Natural killer cell treated with Interleukin-12 subunit alpha and Interleukin-12 subunit beta and Interleukin-15 and Interleukin-18, amount 100 ng/mL, for 72 hours (primary cell): ENCODE measurements at regions not wholly inside any gene's neighbourhood (a gene's known extent, or its start where the extent isn't known, plus 50 kb on each side); places are given as distances from the start of the nearest gene placed in this dataset.

Experiments used
- ATAC-seq, 2 donors: fragments of 150-1000 bp; cut with Tn5 transposase in 1 of 2; sonication (Bioruptor Pico), chemical (Tn5 transposase) in 1 of 2; 2 replicates each; pipeline ENCODE4 v1.10.0; 2021
- DNase-seq: peaks from one replicate; pipeline ENCODE4 v3.0.0; 2022; ENCODE audit warnings: low spot score
- H3K27ac Mint-ChIP-seq, 2 donors: 1 replicate in 1 of 2; 2 replicates in 1 of 2; pipeline ENCODE4 v1.8.0; 2022; ENCODE audit warnings: mixed read lengths in 2 of 2, mild to moderate bottlenecking in 1 of 2, moderate library complexity in 1 of 2
- H3K27me3 Mint-ChIP-seq, 2 donors: 1 replicate in 1 of 2; 2 replicates in 1 of 2; pipeline ENCODE4 v1.8.0; 2022; ENCODE audit warnings: mixed read lengths in 2 of 2
- H3K36me3 Mint-ChIP-seq: one replicate; pipeline ENCODE4 v1.8.0; 2022; ENCODE audit warnings: mixed read lengths
- H3K4me1 Mint-ChIP-seq, 2 donors: 1 replicate in 1 of 2; 2 replicates in 1 of 2; pipeline ENCODE4 v1.8.0; 2022; ENCODE audit warnings: low read depth in 2 of 2, mixed read lengths in 2 of 2, mild to moderate bottlenecking in 1 of 2
- H3K4me3 Mint-ChIP-seq: one replicate; pipeline ENCODE4 v1.8.0; 2022; ENCODE audit warnings: mixed read lengths
- H3K9me3 Mint-ChIP-seq: 2 replicates; pipeline ENCODE4 v1.8.0; 2022; ENCODE audit warnings: mixed read lengths

DNA sequence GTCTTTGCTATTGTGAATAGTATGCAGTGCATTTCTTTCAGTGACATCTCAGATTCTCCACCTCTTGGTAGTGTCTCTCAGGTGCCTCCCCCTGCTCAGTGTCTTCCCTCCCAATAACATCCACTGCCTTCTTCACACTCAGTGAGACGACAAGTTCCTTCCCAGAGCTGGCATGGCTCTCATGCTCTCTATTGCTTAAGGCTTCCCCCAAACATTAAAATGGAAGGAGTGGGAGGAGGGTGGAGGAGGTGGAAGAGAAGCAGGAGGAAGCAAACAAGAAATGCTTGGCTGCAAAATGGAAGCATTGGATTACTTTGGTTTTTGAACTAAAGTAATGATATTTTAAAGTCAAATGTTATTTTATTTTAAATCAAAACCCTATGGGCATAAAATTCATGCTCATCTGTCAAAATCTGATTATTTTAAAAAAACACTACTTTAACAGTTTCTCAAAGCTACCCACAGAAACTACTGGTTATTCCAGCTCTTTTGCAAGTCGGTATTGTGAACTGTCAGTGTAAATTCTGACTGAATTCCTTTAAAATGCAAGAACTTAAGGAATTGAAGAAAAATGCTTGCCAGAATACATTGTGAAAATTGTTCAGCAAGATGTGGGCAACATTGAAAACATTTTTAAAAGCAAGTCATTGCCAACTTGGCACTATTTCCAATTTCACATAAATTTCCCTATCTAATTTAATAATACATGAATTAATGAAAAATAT lies 727.6 kb upstream of the ARGLU1 start:
- no peaks in the 10 kb centered on the region for H3K36me3 Mint-ChIP-seq
- no peaks in the 10 kb centered on the region for H3K27me3 Mint-ChIP-seq
- ATAC-seq (no peak), DNase-seq (no peak)
- no peak overlapping the region for H3K27ac Mint-ChIP-seq
- no peaks in the 10 kb centered on the region for H3K9me3 Mint-ChIP-seq
- H3K4me1 Mint-ChIP-seq: no peaks in the 10 kb centered on the region
- H3K4me3 Mint-ChIP-seq: no peak overlapping the region

DNA sequence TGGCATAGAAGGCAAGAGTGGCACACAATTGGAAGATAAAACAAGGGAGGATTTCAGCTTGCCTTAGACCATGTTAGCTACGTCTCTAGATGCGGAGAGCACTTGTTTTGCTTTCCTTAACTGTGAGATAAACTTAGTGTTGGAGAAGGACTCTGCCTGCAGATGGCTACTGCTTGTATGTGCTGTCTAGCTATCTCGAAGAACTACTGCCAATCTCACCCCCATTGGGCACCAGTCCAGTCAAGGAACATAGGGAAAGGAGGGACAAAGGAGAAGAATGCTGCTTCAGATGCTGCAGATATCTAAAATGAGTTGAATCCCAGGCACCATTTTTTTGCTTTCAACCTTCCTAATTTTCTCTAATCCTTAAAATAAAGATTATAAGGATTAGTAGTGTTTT lies 726.0 kb upstream of the ARGLU1 start:
- Mint-ChIP-seq H3K4me1 (no peaks in the 10 kb centered on the region), H3K4me3 (no peak overlapping the region), H3K27ac (no peak overlapping the region), H3K36me3 (no peaks in the 10 kb centered on the region), H3K27me3 (no peaks in the 10 kb centered on the region), H3K9me3 (peaks cover 3% of the 10 kb centered on the region)
- ATAC-seq: no peak
- no peak for DNase-seq

DNA sequence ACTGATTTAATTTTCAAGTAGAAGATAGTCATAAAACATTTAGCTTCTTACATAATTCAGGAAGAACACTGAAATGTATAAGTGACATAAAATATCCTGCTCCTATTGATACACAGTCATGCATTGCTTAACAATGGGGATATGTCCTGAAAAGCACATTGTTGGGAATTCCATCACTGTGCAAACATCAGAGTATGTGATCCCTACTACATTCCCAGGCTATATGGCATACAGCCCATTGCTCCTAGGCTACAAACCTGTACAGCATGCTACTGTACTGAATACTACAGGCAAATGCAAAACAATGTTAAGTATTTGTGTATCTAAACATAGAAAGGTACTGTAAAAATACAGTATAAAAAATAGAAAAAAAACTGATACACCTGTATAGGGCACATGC lies 723.9 kb upstream of the ARGLU1 start:
- no peaks in the 10 kb centered on the region for H3K36me3 Mint-ChIP-seq
- no peak overlapping the region for H3K4me3 Mint-ChIP-seq
- no peak overlapping the region for H3K27ac Mint-ChIP-seq
- peaks cover 5% of the 10 kb centered on the region for H3K9me3 Mint-ChIP-seq
- DNase-seq (no peak), ATAC-seq (no peak)
- no peaks in the 10 kb centered on the region for H3K4me1 Mint-ChIP-seq
- H3K27me3 Mint-ChIP-seq: no peaks in the 10 kb centered on the region

DNA sequence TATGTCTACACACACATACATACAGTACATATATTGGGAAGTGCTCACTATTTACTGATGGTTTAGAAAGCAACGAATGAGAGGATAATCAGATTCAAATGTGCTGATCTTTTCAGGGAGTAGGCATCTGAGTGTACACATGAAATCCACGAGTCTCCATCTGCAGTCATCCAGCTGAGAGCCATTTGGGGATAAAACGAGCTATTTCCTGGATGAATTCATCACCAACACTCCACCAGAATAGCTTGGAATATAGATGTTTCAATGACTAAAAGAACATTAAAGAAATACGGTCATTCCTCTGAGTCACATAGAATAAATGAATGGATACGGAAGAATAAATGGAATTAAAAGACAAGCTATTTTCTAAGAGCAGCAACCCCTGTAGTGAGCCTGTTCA lies 721.6 kb upstream of the ARGLU1 start:
- ATAC-seq: no peak
- Mint-ChIP-seq H3K27me3 (no peaks in the 10 kb centered on the region), H3K9me3 (peaks cover 5% of the 10 kb centered on the region), H3K4me1 (no peaks in the 10 kb centered on the region), H3K36me3 (no peaks in the 10 kb centered on the region), H3K27ac (no peak overlapping the region), H3K4me3 (no peak overlapping the region)
- DNase-seq: no peak

DNA sequence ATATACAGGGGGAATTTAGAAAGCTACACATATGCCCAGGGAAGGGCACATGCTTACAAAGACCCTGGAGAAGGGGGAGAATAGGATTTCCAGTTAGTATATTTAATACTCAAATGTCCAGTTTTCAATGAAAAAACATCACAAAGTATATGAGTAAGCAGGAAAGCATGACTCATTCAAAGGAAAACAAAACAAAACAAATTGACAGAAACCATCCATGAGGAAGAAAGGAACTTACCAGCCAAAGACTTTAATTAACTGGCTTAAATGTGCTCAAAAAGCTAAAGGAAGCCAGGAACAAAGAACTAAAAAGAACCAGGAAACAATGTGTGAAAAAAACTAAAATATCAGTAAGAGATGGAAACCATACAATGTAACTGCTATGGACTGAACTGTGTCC lies 716.2 kb upstream of the ARGLU1 start:
- Mint-ChIP-seq H3K27me3 (no peaks in the 10 kb centered on the region), H3K4me3 (no peak overlapping the region), H3K4me1 (no peaks in the 10 kb centered on the region), H3K36me3 (no peaks in the 10 kb centered on the region), H3K9me3 (peaks cover 22% of the 10 kb centered on the region), H3K27ac (no peak overlapping the region)
- DNase-seq (no peak), ATAC-seq (no peak)

DNA sequence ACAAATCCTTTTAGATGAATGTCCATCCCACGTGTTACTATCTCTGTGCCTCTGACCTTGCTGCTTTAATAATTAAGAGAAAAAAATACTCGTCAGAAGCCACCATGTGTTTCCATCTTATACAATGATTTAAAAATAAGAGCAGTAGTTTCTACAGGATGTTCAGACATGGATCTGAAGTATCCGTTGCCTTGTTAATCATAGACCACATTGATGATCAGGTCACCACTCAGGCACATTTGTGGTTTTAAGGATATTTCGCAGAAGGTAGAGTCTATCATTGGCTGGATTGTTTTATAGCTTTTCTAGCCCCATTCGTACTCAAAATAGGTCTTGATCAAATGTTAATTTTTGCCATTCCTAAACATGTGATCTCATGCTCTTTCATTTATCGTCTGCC lies 710.0 kb upstream of the ARGLU1 start:
- Mint-ChIP-seq H3K36me3 (no peaks in the 10 kb centered on the region), H3K9me3 (peaks cover 14% of the 10 kb centered on the region), H3K27ac (no peak overlapping the region), H3K27me3 (no peaks in the 10 kb centered on the region), H3K4me1 (no peaks in the 10 kb centered on the region), H3K4me3 (no peak overlapping the region)
- ATAC-seq: no peak
- DNase-seq: no peak

DNA sequence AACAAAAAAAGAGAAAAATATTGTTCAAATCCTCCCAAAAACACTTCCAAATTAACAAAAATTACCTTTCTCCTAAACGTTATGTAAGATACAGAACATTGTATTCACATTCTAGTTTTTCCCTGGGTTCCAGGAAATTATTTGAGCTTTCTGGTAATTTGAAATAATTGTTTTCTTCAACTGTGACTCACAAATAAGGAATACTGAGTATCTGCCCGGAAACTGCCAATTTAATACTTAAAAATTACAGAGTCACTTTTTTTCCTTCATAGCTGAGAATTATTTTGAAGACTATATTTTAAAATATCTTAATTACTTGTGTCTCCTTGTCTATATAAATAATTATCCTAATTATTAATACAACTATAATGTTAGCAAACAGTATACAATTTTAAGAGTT lies 709.0 kb upstream of the ARGLU1 start:
- Mint-ChIP-seq H3K4me1 (no peaks in the 10 kb centered on the region), H3K36me3 (no peaks in the 10 kb centered on the region), H3K27ac (no peak overlapping the region), H3K4me3 (no peak overlapping the region), H3K9me3 (peaks cover 14% of the 10 kb centered on the region), H3K27me3 (no peaks in the 10 kb centered on the region)
- ATAC-seq: no peak
- DNase-seq: no peak

DNA sequence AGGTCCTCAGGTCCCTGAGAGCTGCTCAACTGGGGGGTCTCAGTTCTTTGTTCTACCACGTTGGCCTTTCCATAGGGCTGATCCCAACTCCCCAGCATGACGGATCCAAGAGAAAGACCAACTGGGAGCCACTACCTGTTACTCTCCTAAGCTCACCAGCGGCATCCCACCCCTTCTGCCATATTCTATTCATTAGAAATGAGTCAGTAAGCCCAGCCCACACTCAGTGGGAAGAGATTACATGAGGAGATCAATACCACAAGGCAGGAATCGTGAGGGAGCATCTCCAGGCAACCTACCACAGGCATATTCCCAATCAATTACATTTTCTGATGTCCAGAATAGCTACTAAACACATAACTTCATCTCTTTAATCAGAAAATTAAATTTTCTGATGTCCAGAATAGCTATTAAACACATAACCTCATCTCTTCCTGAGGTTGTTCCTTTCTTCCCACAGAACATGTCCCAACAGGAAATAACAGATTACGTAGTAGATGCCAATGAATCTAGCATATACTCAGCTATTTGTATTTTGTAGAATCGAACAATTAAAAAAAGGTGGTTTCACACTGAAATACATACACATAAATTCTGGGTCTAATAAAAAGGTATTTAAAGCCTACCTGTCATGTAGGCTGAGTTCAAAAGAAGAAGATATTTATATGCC lies 708.1 kb upstream of the ARGLU1 start:
- Mint-ChIP-seq H3K9me3 (peaks cover 11% of the 10 kb centered on the region), H3K36me3 (no peaks in the 10 kb centered on the region), H3K27ac (no peak overlapping the region), H3K4me1 (no peaks in the 10 kb centered on the region), H3K4me3 (no peak overlapping the region), H3K27me3 (no peaks in the 10 kb centered on the region)
- DNase-seq (no peak), ATAC-seq (no peak)

DNA sequence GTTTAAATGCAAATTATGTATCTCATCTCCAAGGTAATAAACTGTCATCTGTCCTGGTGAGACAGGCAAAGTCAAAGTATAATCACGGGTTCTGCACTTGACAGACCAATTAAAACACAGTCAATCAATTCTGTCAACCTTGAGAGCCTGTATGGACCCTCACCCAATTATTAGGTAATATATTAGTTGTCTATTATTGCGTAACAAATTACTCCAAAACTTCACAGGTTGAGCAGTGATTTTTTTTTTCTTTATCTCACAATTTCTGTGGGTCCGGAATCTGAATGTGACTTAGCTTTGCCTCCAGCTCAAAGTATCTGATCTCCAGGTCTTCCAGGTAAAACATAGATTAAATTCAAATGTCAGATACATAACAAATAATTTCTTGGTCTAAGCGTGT lies 707.4 kb upstream of the ARGLU1 start:
- H3K27me3 Mint-ChIP-seq: no peaks in the 10 kb centered on the region
- no peak for ATAC-seq

DNA sequence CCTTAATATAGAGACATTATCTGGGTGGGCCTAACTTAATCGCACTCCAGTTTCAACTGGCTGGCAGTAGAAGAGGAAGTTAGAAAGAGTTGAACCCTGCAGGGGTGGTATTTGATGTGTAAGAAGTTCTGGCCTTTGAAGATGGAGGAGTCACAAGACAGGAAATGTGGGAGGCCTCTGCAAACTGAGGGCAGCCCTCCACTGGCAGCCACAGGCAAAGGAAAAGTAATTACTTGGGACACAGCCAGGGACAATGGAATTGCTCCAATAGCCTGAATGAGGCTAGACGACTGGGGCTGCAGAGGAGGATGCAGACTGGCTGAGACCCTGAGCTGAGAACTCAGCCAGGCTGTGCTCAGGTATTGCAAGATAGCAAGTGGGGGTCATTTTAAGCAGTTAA lies 703.3 kb upstream of the ARGLU1 start:
- Mint-ChIP-seq H3K4me3 (no peak overlapping the region), H3K36me3 (no peaks in the 10 kb centered on the region), H3K27me3 (no peaks in the 10 kb centered on the region), H3K4me1 (no peaks in the 10 kb centered on the region), H3K27ac (no peak overlapping the region), H3K9me3 (peaks cover 13% of the 10 kb centered on the region)
- no peak for ATAC-seq
- DNase-seq: no peak

More for the DNA sequence above, 707.4 kb upstream of the ARGLU1 start:
- Mint-ChIP-seq H3K36me3 (no peaks in the 10 kb centered on the region), H3K4me3 (no peak overlapping the region), H3K4me1 (no peaks in the 10 kb centered on the region), H3K9me3 (peaks cover 11% of the 10 kb centered on the region), H3K27ac (no peak overlapping the region)
- DNase-seq: no peak

DNA sequence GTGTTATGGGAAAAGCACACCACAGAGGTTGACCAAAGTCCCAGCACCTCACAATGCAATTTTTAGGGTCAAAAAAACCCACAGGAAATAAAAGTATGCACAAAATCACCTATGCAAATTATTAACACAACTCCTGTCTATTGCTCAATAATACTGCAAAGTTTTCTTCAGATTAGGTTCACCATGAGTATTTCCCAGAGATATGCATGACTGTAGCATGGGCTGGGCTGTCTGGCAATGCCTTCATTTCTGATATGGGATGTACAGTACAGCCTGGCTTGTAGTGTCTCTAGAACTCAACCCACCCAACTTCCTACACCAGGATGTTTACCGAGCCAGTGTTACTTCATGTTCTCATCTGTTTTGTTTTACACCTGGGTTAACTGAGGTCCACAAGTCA lies 698.7 kb upstream of the ARGLU1 start:
- Mint-ChIP-seq H3K27ac (no peak overlapping the region), H3K36me3 (no peaks in the 10 kb centered on the region), H3K9me3 (peaks cover 13% of the 10 kb centered on the region), H3K4me1 (no peaks in the 10 kb centered on the region), H3K27me3 (no peaks in the 10 kb centered on the region), H3K4me3 (no peak overlapping the region)
- ATAC-seq (no peak), DNase-seq (no peak)

DNA sequence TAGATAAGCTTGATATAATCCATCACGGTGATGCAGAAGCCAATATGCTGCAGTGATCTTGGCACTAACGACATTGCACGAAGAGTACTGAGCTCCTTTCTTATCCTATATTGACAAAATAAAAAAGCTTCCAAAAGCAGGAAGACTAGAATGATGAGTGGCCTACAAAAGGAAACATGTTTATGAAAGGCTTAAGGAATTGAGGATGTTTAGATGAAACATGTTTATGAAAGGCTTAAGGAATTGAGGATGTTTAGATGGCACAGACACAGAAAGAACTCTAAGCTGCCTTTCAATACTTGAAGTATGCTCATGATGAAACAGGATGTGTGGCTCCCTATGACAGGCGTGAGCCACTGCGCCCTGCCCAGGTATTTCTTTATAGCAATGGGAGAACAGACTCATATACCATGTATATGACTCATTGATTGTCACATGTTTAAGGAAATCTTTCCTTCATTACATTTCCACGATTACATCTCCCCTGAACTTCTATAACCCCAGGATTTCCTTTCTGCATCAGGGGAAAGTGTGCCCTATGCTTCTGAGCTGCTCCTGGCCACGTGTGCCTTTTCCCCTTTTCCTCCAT lies 690.8 kb upstream of the ARGLU1 start:
- Mint-ChIP-seq H3K4me3 (no peak overlapping the region), H3K36me3 (no peaks in the 10 kb centered on the region), H3K9me3 (peaks cover 5% of the 10 kb centered on the region), H3K4me1 (no peaks in the 10 kb centered on the region), H3K27me3 (no peaks in the 10 kb centered on the region), H3K27ac (no peak overlapping the region)
- ATAC-seq: no peak
- DNase-seq: no peak

DNA sequence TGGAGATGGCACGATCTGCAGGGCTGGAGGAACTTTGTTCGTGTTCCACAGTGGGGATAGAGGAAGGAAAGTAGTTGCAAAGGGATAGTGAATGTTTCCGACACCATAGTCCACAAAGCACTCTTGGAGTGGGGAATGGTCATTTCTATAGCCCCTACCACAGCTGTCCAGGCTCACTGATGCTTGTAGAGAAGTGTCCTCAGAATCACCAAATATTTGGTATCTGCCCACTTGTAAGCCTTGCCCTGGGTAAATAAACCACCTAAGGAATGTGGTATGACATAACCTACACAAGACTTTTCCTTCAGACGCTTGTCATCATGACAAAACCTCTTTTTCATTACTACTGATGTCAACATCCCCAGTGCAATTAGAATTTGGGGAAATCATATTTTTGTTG lies 686.5 kb upstream of the ARGLU1 start:
- DNase-seq (no peak), ATAC-seq (no peak)
- Mint-ChIP-seq H3K27ac (no peak overlapping the region), H3K36me3 (no peaks in the 10 kb centered on the region), H3K9me3 (peaks cover 8% of the 10 kb centered on the region), H3K27me3 (no peaks in the 10 kb centered on the region), H3K4me3 (no peak overlapping the region), H3K4me1 (no peaks in the 10 kb centered on the region)

DNA sequence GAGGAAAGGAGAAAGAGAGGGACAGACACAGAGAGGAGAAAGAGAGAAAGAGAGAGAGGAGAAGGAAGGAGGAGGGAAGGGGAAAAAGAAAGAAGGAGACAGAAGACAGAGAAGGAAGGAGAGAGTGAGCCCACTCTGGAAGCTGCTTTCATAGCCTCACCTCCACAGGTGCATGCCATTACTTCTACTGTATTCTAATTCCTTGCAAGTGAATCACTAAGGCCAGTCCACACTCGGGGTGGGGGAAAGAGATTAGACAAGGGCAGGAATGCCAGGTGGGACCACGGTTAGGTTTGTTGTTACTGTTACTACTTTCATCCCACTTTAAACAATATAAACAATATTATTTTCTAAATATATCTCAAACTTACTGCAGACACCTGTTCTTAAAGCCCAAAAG lies 684.5 kb upstream of the ARGLU1 start:
- ATAC-seq: no peak
- no peaks in the 10 kb centered on the region for H3K36me3 Mint-ChIP-seq

More for the DNA sequence above, 684.5 kb upstream of the ARGLU1 start:
- Mint-ChIP-seq H3K4me3 (no peak overlapping the region), H3K27ac (no peak overlapping the region), H3K27me3 (peaks cover 0 to 2% of the 10 kb centered on the region in 2 donors), H3K4me1 (no peaks in the 10 kb centered on the region), H3K9me3 (peaks cover 8% of the 10 kb centered on the region)
- DNase-seq: no peak
